HG03439 (cell line): ENCODE measurements at regions not wholly inside any gene's neighbourhood (a gene's known extent, or its start where the extent isn't known, plus 50 kb on each side); places are given as distances from the start of the nearest gene placed in this dataset.

Source experiments
- ATAC-seq: cut with Tn5 transposase; IDR thresholded peaks from one replicate; pipeline ENCODE4 v1.9.1; 2021; ENCODE audit warnings: mild to moderate bottlenecking, moderate library complexity; ENCODE audit not compliant: unreplicated experiment

DNA sequence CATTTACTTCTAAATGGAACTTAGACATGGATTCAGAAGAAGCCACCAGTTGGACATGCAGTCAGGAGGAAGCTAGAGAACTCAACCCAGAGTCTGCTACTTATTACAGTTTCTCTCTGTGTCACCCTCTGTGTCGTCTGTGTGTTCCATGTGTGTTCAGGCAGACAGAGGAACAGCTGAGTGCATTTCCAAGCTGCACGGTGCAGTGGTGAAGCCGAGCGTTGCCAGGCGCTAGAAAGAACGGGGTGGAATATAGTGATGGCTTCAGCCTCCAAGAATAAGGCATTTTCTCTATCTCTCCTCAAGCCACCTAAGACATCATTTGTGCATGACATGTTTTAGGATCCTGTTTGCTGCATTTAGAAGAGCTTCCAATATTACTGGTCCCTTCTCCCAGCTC lies 101.1 kb upstream of the CCL2 start:
- ATAC-seq: no peak

DNA sequence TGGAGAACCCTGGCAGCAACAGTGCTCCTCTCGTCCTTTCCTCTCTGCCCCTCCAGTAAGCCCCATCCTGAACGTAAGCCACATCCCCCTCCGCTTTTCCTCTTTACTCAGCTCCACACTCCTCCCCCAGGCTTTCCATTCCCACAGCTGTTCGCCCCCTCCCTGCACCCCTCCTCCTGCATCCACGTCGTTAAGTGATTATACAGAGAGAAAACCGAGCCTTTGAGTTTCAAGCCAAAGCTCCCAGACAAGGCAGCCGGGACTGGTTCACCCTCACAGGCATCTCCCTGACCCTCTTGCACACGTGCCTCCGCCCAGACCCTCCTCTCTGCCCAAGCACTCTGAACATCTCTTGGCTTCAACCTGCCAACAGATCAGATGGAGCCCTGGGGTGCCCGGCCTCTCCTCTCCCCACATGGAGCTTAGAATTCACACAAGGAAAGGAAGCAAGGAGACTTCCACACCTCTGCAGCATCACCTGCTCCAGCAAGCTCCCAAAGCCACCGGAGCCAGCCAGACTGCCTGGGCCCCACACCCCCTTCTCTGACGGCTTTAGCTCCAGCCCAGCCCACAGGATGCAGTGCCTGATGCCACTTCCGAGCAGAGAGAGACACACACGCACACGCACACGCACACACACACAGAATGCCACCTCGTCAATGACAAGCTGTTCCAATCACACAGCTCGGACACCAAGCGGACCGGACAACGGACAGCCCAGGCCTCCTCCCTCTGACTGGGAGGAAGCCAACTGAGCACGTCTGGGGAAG lies 99.9 kb upstream of the CCL2 start:
- no peak for ATAC-seq

DNA sequence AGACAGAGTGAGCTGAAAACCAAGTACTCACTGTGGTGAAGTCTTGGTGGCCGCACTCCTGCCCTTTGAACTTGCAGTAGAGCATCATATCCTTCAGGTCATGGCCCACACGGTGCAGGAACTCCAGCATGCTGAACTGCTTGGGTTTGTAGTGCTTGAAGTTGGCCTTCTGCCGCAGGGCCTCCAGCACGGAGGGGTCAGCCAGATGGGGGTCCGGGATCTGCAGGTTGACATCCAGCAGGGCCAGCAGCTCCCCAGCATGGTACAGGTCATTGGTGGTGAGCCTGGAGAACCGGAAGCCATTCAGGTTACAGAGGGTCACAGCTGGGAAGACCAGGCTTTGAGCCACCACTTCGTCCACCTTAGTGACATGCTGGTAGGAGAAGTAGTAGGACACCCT lies 99.1 kb upstream of the CCL2 start:
- no peak for ATAC-seq

DNA sequence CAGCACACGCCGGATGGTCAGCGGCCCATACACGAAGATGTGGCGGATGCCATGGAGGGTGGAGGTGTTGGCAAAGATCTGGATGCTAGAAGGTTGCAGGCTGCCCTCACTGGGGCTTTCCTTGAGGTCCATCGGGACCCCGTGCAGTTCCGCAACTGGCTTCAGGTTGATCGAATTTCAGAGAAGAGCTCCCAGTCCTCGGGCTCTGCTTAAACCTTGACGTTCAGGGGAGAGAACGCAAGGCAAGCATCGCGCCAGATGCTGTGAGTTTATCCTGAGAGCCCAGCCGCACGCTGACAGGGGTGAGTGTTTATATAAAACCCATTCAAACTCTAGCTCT lies 98.7 kb upstream of the CCL2 start:
- no peak for ATAC-seq

DNA sequence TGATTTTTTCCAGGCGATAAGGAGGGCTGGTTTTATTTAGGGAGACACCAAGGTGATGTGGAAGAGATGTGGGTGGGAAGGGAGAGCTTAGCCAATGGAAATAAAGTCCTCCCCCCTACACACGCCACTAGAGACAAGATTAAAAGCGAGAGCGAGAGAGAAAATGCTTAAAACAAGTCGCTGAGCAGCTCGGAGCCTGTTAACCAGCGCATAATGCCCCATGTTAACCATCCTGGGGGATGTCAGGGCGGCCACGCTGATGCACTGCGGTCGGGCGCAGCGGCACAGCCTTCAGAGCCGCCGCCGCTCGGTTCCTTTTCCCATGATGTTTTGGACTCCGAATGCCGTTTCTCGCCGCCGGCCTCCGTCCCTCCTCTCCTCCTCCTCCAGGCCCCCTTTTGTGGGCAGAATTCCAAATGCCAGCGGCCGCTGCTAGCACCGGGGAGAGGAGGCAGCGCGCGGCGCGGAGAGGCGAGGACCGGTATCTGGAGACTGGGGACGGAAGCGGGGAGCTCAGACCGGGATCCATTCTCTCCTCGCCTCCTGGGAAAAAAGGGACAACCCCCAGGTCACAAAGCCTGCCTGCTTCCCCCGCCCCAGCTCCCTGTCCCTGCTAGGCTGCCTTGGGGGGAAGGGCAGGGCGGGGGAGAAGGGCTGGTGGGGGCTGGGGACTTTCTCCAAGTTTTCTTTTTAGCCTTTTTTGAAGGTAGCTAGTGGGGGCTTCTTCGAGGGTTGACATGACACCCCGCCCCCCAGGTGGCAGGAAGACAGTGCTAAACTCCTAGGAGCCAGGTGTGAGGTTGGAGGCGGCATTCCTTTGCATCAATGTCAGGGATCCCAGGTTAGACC lies 98.1 kb upstream of the CCL2 start:
- ATAC-seq: no peak

DNA sequence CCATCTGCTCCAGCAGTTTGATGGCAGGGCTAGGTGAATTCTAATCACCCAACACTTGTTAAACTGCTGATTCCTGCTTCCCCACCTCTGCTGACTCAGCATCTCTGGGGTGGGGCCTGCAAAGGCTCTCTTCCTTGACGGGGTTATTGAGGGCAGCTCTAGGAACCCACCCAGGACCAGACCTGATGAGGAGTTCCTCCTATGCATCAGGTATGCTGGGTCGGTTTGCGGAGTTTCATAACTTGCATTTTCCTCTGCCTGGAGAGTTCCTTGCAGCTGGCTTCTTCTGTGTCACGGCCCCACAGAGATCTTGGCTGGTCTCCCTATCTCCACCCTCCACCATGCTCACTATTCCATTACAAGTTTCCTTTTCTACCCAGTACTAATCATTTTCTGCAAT lies 93.4 kb upstream of the CCL2 start:
- ATAC-seq: no peak

DNA sequence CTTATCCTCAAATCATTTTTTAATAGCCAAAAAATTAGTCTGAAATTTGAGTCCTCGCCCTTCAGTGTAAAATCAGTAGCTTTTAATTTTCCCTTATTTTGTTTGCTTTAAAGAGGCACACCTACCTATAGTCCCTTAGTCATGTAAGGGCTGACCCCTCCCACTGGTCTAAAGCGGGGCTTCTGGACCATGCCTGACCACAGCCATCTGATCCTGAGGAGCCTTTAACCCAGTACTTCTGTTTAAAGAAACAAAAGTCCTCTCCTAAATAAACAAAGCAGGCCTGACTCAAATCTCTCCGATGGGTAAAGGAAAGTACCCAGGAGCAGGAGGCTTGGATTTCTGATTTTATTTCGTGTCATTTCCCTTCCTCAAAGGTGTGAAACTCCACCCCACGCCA lies 92.0 kb upstream of the CCL2 start:
- no peak for ATAC-seq

DNA sequence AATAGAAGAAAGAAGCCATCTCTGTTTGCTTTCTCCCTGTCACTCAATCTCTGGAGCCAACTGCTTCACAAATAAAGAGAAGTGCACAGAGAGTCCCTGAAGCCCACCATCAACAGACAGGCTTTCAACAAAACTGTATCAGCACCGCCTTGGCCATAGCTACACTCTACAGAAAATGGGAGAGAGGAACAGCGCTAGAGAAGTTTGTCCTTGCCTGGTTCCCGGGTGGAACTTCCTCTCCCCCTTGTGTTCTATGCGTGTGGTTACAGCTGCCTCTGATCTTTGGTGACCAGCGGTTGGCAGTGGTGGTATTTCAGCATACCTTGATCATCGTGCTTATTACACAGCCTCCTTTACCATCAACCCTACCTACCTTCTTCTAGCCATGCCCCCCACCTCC lies 91.4 kb upstream of the CCL2 start:
- no peak for ATAC-seq

DNA sequence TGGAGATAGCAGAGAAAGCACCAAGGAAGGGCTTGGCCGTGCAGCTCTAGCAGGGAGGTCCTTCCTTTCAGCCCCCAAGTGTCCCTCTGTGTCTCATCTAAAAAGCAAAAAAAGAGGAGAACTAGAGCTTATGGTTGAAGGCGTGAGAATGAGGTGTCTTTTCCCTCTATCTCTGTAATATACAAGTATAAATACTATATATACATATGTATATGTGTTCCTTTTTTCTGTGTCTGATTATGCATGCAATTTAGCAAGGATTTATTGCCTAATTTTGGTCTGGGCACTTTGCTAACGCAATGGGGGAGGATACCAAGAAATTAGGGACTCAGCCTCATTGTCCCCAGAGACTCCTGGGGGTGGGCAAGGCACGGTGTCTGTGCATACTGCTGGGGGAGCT lies 90.2 kb upstream of the CCL2 start:
- ATAC-seq: no peak

DNA sequence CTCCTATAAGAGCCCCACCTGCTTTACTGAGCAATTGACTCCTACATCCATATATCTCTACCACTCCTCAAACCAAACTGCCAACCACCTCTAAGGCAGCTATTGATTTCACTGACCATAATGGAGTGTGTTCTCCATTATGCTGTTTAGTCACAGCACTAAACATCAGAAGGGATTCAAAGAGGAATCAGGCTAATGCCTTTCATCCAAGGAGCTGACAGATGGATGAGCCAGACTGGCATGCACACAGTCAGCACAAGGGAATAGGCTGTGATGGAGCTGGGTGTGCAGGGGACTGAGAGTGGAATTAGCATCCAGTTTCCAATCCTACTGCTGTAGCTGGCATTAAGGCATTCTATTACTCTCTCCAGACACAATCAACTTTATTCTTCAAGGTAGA lies 88.7 kb upstream of the CCL2 start:
- ATAC-seq: no peak

DNA sequence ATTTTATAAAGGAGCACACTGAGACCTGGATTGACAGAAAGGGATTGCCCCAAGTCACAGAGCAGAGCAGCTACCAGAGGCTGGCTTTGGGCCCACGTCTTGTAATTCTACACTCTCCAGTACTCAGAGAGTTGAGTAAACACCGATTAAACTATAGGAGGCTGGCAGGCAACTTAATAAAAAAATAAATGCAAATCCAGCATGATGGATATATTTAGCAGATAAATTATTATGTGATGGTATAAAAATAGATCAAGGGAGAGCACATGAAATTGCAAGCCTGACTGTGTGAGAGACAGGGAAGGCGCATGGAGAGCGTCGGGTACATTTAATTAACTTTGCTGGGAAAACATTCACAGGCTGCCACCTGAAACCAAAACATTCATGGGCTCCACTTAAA lies 87.7 kb upstream of the CCL2 start:
- no peak for ATAC-seq

DNA sequence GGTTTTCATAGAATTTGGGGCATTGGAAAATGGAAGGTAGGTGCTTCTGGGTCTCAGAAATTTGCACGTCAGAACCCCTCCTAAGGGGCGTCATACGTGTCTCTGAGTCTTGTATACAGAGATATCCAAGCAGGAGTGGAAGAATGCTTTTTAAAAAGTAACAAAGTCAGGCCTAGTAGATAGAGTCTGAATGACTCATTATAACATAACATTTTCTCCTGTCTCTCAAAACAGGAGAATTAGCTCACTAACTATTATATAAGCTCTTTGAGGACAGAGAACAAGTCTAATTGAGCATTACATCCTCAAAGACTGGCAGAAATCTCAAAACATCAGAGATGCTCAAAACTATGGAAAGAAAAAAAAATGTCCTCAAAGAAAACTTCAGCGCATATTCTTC lies 86.1 kb upstream of the CCL2 start:
- ATAC-seq: no peak

DNA sequence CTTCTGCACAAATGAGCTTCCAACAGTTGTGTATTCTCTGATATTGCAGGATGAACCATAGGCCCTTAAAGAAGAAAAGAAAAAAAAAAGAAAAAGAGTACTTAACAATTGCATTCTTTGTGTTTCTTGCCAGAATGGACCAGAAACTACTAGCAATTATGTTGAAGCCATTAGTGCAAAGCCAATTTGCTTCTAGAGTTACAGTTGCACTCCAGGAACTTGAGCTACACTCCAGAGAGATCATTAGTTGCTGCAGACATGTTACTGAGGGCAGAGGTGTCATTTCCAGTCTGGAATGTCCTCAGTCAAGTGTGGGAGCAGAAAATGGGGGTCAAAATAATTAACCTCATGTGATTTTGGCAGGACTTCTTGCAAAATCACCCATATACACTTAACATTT lies 85.6 kb upstream of the CCL2 start:
- ATAC-seq: no peak

DNA sequence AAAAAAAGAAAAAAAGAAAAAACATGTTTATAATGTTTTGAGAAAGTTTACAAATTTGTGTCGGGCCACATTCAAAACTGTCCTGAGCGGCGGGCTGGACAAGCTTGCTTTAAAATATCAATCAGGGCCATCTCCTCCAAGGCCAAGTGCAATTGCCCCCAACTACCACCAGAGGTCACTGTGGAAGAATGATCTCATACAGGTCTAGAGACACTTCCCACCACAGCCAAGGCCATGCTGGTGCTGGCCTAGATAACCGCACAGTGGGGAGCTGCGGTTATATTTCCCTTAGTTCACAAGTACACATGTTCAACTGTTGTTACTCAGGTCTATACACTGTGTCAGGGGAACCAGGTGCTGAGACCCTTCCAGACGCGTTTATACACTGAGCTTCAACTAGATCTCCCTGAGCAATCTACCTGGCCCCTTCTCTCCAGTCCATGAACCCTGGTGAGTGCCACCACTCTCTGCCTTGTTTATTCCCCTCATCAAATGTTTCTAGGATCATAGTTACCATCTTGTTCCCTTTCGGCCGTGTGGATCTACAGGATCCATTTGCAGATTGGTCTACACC lies 83.8 kb upstream of the CCL2 start:
- no peak for ATAC-seq

DNA sequence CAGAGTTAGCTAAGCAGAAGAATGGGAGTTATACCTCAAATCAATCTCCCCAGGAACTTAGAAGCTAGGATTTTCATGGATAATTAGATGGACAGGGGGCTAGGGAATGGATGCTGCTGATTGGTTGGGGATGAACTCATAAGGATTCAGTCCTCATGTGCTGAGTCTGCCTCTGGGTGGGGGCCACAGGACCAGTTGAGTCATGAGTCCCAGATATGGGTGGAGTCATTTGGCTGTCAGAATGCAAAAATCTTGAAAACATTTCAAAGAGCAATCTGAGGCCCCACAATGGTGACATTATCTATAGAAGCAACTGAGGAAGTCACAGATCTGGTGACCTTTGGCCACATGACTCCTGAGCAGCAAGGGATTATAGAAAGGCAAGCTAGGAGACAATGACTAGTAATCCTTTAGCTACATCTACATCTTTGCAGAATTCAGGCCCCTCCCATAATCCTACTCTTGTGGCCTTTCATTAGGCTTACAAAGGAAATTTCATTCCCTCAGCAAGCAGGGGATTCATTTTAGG lies 82.6 kb upstream of the CCL2 start:
- ATAC-seq: no peak

DNA sequence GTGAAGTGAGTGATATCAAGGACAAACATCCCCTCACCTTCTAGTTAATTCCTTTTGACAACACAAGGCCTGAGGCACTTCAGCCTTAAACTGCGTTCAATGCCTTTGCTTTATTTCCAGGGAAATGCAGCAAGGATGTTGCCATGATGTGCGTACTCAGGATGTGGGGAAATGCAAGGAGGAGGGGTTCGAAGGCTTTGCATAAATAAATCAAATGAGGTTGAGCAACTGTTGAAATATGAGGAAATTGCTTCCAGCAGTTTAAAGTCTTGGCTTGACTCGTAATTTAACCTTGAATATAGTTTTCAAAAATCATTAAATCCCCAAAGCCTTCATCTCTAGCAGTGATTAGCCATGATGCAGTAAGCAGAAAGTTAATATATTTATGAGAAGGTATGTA lies 81.8 kb upstream of the CCL2 start:
- ATAC-seq: no peak

DNA sequence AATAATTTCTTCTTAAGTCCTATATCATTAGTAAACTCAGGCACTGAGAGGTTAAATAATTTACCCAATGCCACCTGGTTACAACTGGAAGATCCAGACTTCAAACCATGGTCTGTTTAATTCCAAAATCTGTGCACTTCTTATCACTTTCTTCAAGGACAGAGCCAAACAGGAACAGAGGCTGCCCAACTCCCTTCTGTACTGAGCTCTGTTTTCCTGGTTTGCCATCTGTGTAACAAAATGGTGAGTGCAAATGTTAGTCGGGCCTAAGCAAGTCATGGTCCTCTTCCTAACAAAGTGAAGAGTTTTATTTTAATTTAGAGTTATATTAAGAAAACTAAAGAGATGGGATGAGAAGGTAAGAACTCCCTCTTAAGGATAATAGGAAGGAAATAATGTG lies 80.6 kb upstream of the CCL2 start:
- ATAC-seq: no peak

DNA sequence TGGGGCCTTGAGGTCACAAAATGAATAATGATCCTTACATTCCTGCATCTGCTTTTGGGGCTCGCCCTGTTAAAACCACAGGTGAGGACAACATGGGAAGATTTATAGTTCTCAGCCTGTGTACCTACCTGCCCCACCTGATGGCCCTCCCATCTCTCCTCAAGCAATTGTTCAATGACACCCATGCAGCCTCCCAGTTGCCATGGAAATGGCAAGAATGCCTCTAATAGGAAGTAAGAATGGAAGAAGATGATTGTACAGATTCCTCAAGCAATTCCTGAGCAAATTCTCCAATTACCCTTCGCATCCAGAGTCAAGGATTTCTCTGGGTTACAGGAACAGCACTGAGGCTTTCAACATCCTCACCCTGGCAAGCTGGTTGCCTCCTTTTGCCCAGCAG lies 78.6 kb upstream of the CCL2 start:
- no peak for ATAC-seq

DNA sequence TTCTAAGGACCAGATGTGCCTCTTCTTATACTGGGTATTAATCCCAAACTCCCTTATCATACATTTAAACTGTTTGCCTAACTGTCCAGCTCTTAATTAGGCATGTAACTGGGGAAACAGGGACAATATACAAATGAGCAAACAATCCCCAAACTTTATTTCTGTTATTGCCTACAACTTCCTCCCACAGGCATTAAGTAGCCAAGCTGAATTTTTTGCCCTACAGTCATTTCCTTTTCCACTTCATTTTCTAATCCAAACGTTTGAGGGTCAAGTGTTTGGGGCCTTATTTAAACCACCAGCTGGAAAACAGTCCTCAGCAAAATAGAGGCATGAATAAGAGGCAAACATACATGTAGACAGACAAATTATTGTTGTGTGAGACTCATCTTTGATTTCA lies 77.4 kb upstream of the CCL2 start:
- no peak for ATAC-seq

DNA sequence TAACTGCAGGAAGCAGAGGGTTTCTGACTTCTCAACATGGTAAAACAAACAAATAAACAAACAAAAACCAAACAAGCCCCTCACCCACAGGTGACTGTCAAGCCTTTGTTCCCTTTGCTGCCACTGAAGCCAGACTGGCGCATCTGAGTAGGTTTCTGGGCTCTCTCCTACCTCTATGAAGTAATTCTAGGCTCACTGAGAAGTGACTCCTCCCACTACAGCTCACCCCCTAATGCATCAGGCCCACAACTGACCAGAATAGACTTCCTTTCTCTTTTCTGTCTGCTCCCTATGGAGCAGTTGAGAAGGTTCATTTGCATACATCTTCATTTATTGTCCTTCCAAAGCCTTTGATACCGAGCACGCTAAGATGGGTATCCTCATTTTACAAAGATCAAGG lies 77.0 kb upstream of the CCL2 start:
- ATAC-seq: no peak

DNA sequence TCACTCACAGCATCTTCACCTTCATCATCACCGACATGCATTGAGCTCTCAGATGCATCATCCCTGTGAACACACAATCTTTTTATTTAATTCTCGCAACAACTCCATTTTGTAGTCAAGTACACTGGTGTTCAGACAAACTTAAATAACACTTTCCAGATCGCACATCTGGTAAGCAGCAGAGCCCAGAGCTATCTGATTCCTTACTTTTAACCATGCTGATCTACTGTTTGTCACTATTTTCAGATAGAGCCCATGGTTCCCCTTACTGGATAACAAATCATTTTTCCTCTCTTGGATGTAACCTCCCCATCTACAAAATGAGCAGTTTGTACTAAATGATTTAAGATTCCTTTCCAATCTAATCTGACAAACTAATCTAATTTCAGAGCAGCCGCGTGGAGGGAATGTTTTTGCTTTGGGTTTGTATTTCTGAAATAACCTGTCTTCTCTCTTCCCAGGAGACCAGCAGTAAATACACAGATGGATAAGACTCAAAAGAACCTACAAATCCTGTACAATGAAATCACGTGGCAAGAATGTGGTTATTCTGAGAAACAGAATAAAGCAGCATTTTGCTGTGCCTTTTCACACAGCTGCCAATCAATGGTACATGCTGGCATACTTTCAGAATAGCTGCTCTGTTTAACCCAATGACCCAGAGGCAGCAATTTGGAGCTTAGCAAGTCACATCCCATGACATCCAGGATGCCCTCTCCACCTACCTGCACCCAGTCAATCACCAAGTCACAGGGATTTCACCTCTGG lies 72.9 kb upstream of the CCL2 start:
- no peak for ATAC-seq
